ENCODE measurements at regions not wholly inside any gene's neighbourhood (a gene's known extent, or its start where the extent isn't known, plus 50 kb on each side); places are given as distances from the start of the nearest gene placed in this dataset.
"Not testable (repeated sequence)": the region's sequence is repeated elsewhere in the genome, so short reads cannot be mapped to it uniquely, and the experiment has no call there.

DNA sequence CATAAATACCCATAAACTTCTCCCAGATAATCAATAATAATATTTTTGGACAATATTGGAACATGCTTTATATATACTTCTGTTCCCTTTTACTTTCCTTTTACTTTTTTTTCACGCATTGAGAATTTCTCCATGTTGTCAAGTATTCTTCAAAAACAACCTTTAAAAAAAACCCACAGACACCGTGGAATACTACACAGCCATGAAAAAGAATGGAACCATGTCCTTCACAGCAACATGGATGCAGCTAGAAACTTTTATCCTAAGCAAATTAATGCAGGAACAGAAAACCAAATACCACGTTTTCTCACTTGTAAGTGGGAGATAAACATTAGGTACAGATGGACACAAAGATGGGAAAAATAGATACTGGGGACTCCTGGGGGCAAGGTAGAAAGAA, 854.7 kb downstream of the TBC1D22A start:
- TF ChIP-seq PAX5 (IDR thresholded peaks at IDR 0.05; ENCODE audit: insufficient read depth, low read length, severe bottlenecking) (no peak), POU2F2 (IDR thresholded peaks at IDR 0.05; ENCODE audit: low read depth, low read length) (no peak)
- FAIRE-seq = no peak
- DNase-seq (ENCODE audit: insufficient read length, low spot score) = no peak

DNA sequence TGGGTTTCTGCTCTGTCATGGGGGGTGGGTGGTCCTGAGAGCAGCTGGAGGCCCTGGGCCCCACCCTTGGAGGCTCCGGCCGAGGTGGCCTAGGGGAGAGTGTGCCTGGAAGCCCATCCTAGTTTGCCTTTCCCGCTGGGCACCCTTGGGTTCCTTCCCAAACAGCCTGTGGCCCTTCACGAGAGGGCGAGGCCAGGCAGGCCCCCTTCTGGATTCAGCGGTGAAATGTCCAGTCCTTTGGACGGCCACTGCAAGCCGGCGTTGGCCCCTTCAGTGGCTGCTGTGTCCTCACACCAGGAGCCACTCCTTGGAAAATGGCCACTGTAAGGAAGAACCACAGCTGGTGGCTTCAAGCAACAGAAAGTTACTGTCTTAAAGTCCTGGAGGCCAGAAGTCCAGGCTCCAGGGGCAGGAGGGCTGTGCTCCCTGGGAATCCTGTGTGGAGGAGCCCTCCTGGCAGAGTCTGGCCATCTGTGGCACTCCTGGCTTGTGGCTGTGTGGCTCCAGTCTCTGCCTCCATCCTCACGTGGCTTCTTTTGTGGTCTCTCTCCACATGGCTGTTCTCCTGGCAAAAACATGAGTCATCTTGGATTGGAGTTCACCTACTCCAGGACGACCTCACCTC, 854.1 kb downstream of the TBC1D22A start:
- TF ChIP-seq POU2F2 (IDR thresholded peaks at IDR 0.05; ENCODE audit: low read depth, low read length) (no peak), POLR2A (IDR thresholded peaks at IDR 0.05; ENCODE audit: low read depth, low read length) (no peak)
- DNase-seq (ENCODE audit: insufficient read length, low spot score) (no peak), FAIRE-seq (no peak)

- FAIRE-seq (no peak), DNase-seq (ENCODE audit: insufficient read length, low spot score) (no peak)
- TF ChIP-seq SPI1 (IDR thresholded peaks at IDR 0.05; ENCODE audit: low read depth, low read length) = no peak
- no peak for TF ChIP-seq POU2F2 (IDR thresholded peaks at IDR 0.05; ENCODE audit: low read depth, low read length)
- TF ChIP-seq POLR2AphosphoS5 (IDR thresholded peaks at IDR 0.05; ENCODE audit: low read depth, low read length) = no peak
- TF ChIP-seq PAX5 (IDR thresholded peaks at IDR 0.05; ENCODE audit: insufficient read depth, low read length, severe bottlenecking) = no peak
- TF ChIP-seq POLR2A (IDR thresholded peaks at IDR 0.05; ENCODE audit: low read depth, low read length) = no peak
- no peak for TF ChIP-seq TAF1 (IDR thresholded peaks at IDR 0.05; ENCODE audit: low read depth, low read length)
These were observed 852.6 kb downstream of the TBC1D22A start for GRCh38 chr22:47615051-47615450.

GRCh38 chr22:47613606-47614350, 851.3 kb downstream of the TBC1D22A start:
- no peak for FAIRE-seq
- no peak for DNase-seq (ENCODE audit: insufficient read length, low spot score)
- TF ChIP-seq POLR2A (IDR thresholded peaks at IDR 0.05; ENCODE audit: low read depth, low read length) = no peak
- no peak for TF ChIP-seq POLR2AphosphoS5 (IDR thresholded peaks at IDR 0.05; ENCODE audit: low read depth, low read length)
- TF ChIP-seq PAX5 (IDR thresholded peaks at IDR 0.05; ENCODE audit: insufficient read depth, low read length, severe bottlenecking) = no peak
- TF ChIP-seq TAF1 (IDR thresholded peaks at IDR 0.05; ENCODE audit: low read depth, low read length) = no peak
- TF ChIP-seq SPI1 (IDR thresholded peaks at IDR 0.05; ENCODE audit: low read depth, low read length) = no peak
- no peak for TF ChIP-seq POU2F2 (IDR thresholded peaks at IDR 0.05; ENCODE audit: low read depth, low read length)

GRCh38 chr22:47613181-47613580, 850.7 kb downstream of the TBC1D22A start:
- not testable (repeated sequence) for DNase-seq (ENCODE audit: insufficient read length, low spot score); FAIRE-seq

GRCh38 chr22:47612311-47612910, 850.0 kb downstream of the TBC1D22A start:
- no peak for DNase-seq (ENCODE audit: insufficient read length, low spot score)
- no peak for FAIRE-seq
- no peak for TF ChIP-seq POLR2A (IDR thresholded peaks at IDR 0.05; ENCODE audit: low read depth, low read length)
- TF ChIP-seq SPI1 (IDR thresholded peaks at IDR 0.05; ENCODE audit: low read depth, low read length) = no peak
- TF ChIP-seq PAX5 (IDR thresholded peaks at IDR 0.05; ENCODE audit: insufficient read depth, low read length, severe bottlenecking) = no peak
- TF ChIP-seq POLR2AphosphoS5 (IDR thresholded peaks at IDR 0.05; ENCODE audit: low read depth, low read length) = no peak
- TF ChIP-seq TAF1 (IDR thresholded peaks at IDR 0.05; ENCODE audit: low read depth, low read length) = no peak
- TF ChIP-seq POU2F2 (IDR thresholded peaks at IDR 0.05; ENCODE audit: low read depth, low read length) = no peak

DNA sequence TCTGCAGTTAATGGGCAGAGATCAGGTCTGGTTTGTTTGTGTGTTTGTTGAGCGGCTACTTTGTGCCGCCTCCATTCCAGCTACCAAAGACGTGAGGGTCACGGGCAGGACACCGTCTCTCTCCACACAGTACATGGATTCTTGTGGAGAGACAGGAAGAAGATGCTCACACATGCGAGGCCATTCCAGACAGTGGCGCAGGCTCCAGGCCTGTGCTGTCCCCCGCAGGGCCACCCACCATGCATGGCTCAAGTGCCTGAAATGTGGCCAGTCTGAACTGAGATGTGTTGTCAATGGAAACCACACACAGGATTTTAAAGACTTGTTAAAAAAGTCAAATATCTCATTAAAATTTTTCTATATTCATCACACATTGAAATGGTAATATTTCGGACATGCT, 848.3 kb downstream of the TBC1D22A start:
- FAIRE-seq = no peak
- DNase-seq (ENCODE audit: insufficient read length, low spot score) = no peak
- TF ChIP-seq POLR2A (IDR thresholded peaks at IDR 0.05; ENCODE audit: low read depth, low read length) = no peak

- TF ChIP-seq TAF1 (IDR thresholded peaks at IDR 0.05; ENCODE audit: low read depth, low read length) = no peak
- no peak for TF ChIP-seq SPI1 (IDR thresholded peaks at IDR 0.05; ENCODE audit: low read depth, low read length)
- TF ChIP-seq PAX5 (IDR thresholded peaks at IDR 0.05; ENCODE audit: insufficient read depth, low read length, severe bottlenecking) = no peak
- no peak for TF ChIP-seq POLR2A (IDR thresholded peaks at IDR 0.05; ENCODE audit: low read depth, low read length)
- TF ChIP-seq POLR2AphosphoS5 (IDR thresholded peaks at IDR 0.05; ENCODE audit: low read depth, low read length) = no peak
- TF ChIP-seq POU2F2 (IDR thresholded peaks at IDR 0.05; ENCODE audit: low read depth, low read length) = no peak
- DNase-seq (ENCODE audit: insufficient read length, low spot score) = no peak
- FAIRE-seq = no peak
These were observed 847.8 kb downstream of the TBC1D22A start for GRCh38 chr22:47610281-47610680.

- TF ChIP-seq POU2F2 (IDR thresholded peaks at IDR 0.05; ENCODE audit: low read depth, low read length) (no peak), SPI1 (IDR thresholded peaks at IDR 0.05; ENCODE audit: low read depth, low read length) (no peak), TAF1 (IDR thresholded peaks at IDR 0.05; ENCODE audit: low read depth, low read length) (no peak), POLR2AphosphoS5 (IDR thresholded peaks at IDR 0.05; ENCODE audit: low read depth, low read length) (no peak), POLR2A (IDR thresholded peaks at IDR 0.05; ENCODE audit: low read depth, low read length) (no peak), PAX5 (IDR thresholded peaks at IDR 0.05; ENCODE audit: insufficient read depth, low read length, severe bottlenecking) (no peak)
- FAIRE-seq = no peak
- DNase-seq (ENCODE audit: insufficient read length, low spot score) = no peak
These were observed 847.2 kb downstream of the TBC1D22A start for GRCh38 chr22:47609653-47610052.

- DNase-seq (ENCODE audit: insufficient read length, low spot score) (no peak), FAIRE-seq (no peak)
- TF ChIP-seq PAX5 (IDR thresholded peaks at IDR 0.05; ENCODE audit: insufficient read depth, low read length, severe bottlenecking) (no peak), POLR2AphosphoS5 (IDR thresholded peaks at IDR 0.05; ENCODE audit: low read depth, low read length) (no peak), POLR2A (IDR thresholded peaks at IDR 0.05; ENCODE audit: low read depth, low read length) (no peak), POU2F2 (IDR thresholded peaks at IDR 0.05; ENCODE audit: low read depth, low read length) (no peak), SPI1 (IDR thresholded peaks at IDR 0.05; ENCODE audit: low read depth, low read length) (no peak), TAF1 (IDR thresholded peaks at IDR 0.05; ENCODE audit: low read depth, low read length) (no peak)
These were observed 846.0 kb downstream of the TBC1D22A start for GRCh38 chr22:47608421-47608820.

All from GM12891 (cell line).